ENCODE measurements at regions not wholly inside any gene's neighbourhood (a gene's known extent, or its start where the extent isn't known, plus 50 kb on each side); places are given as distances from the start of the nearest gene placed in this dataset.

GRCh38 chr4:59243038-59243437, 1957.1 kb upstream of the ADGRL3 start:
- DNase-seq (ENCODE audit: low spot score) = no peak

- DNase-seq (ENCODE audit: low spot score) = peak; percentile 2
Observed at GRCh38 chr4:59247032-59247431, 1953.1 kb upstream of the ADGRL3 start.

GRCh38 chr4:59248313-59248712, 1951.8 kb upstream of the ADGRL3 start:
- DNase-seq (ENCODE audit: low spot score) = no peak

GRCh38 chr4:59249110-59249509, 1951.0 kb upstream of the ADGRL3 start:
- DNase-seq (ENCODE audit: low spot score) = no peak

GRCh38 chr4:59258002-59258401, 1942.1 kb upstream of the ADGRL3 start:
- DNase-seq (ENCODE audit: low spot score) = no peak

GRCh38 chr4:59307609-59308008, 1892.5 kb upstream of the ADGRL3 start:
- DNase-seq (ENCODE audit: low spot score) = no peak

- no peak for DNase-seq (ENCODE audit: low spot score)
Observed at GRCh38 chr4:59314637-59315036, 1885.5 kb upstream of the ADGRL3 start.

GRCh38 chr4:59339631-59340030, 1860.5 kb upstream of the ADGRL3 start:
- DNase-seq (ENCODE audit: low spot score) = no peak

- DNase-seq (ENCODE audit: low spot score) = no peak
Observed at GRCh38 chr4:59341506-59341905, 1858.6 kb upstream of the ADGRL3 start.

- no peak for DNase-seq (ENCODE audit: low spot score)
Observed at GRCh38 chr4:59348949-59349348, 1851.2 kb upstream of the ADGRL3 start.

- DNase-seq (ENCODE audit: low spot score) = no peak
Observed at GRCh38 chr4:59369229-59369628, 1830.9 kb upstream of the ADGRL3 start.

- no peak for DNase-seq (ENCODE audit: low spot score)
Observed at GRCh38 chr4:59374416-59374815, 1825.7 kb upstream of the ADGRL3 start.

- DNase-seq (ENCODE audit: low spot score) = no peak
Observed at GRCh38 chr4:59380841-59381366, 1819.2 kb upstream of the ADGRL3 start.

GRCh38 chr4:59381591-59381990, 1818.5 kb upstream of the ADGRL3 start:
- no peak for DNase-seq (ENCODE audit: low spot score)

GRCh38 chr4:59387759-59388758, 1812.1 kb upstream of the ADGRL3 start:
- DNase-seq (ENCODE audit: low spot score) = no peak

- no peak for DNase-seq (ENCODE audit: low spot score)
Observed at GRCh38 chr4:59393780-59394179, 1806.3 kb upstream of the ADGRL3 start.

GRCh38 chr4:59400334-59400733, 1799.8 kb upstream of the ADGRL3 start:
- DNase-seq (ENCODE audit: low spot score) = no peak

- no peak for DNase-seq (ENCODE audit: low spot score)
Observed at GRCh38 chr4:59409647-59410046, 1790.5 kb upstream of the ADGRL3 start.

GRCh38 chr4:59412739-59413138, 1787.4 kb upstream of the ADGRL3 start:
- no peak for DNase-seq (ENCODE audit: low spot score)

- no peak for DNase-seq (ENCODE audit: low spot score)
Observed at GRCh38 chr4:59455751-59456150, 1744.4 kb upstream of the ADGRL3 start.

GRCh38 chr4:59457576-59457975, 1742.5 kb upstream of the ADGRL3 start:
- DNase-seq (ENCODE audit: low spot score) = no peak

- DNase-seq (ENCODE audit: low spot score) = no peak
Observed at GRCh38 chr4:59484944-59485343, 1715.2 kb upstream of the ADGRL3 start.

GRCh38 chr4:59500103-59500502, 1700.0 kb upstream of the ADGRL3 start:
- no peak for DNase-seq (ENCODE audit: low spot score)

GRCh38 chr4:59503731-59504130, 1696.4 kb upstream of the ADGRL3 start:
- no peak for DNase-seq (ENCODE audit: low spot score)

Data from LoVo (cell line).